HepG2 (cell line): ENCODE measurements at regions not wholly inside any gene's neighbourhood (a gene's known extent, or its start where the extent isn't known, plus 50 kb on each side); places are given as distances from the start of the nearest gene placed in this dataset.

Experiments used
- ATAC-seq: fragments of 200-7000 bp; cut with Tn5 transposase; 3 replicates; pipeline ENCODE4 v1.9.1; 2020; ENCODE audit warnings: mild to moderate bottlenecking, moderate library complexity
- BruUV-seq: library from RNA; stranded (reverse); fragments of 400-500 nt; replicated peaks from 2 replicates; lab custom pipeline; 2021; lab: Mats Ljungman, UMichigan
- CTCF ChIA-PET: fragments of 300-600 bp; formaldehyde crosslinking; extraction: SDS; loops from one replicate; lab custom pipeline; 2021; ENCODE audit warnings: low total read pairs, inconsistent platforms, low intra/inter-chr PET ratio; lab: Yijun Ruan, JAX
- POLR2A ChIA-PET: fragments of 350-600 bp; sonication (Branson Sonifier 250); formaldehyde crosslinking; loops from one replicate; lab custom pipeline; 2020; ENCODE audit warnings: antibody characterized with exemption, inconsistent platforms; lab: Yijun Ruan, JAX
- DNase-seq: peaks from one replicate; pipeline ENCODE4 v3.0.0-alpha.2; 2015; ENCODE audit warnings: low spot score
- FAIRE-seq: peaks from 3 replicates; lab custom pipeline; 2011; peaks lifted over from hg19 to GRCh38; lab: Jason Lieb, UNC
- H2AFZ ChIP-seq: one replicate; pipeline ENCODE4 v1.6.1; 2011; ENCODE audit warnings: low read length, inconsistent platforms
- H3K27ac ChIP-seq: fragments of 300-600 bp; 3 replicates; pipeline ENCODE4 v1.8.0; 2011; ENCODE audit warnings: mixed run types, mild to moderate bottlenecking, mixed read lengths, low read length, inconsistent platforms; ENCODE audit not compliant: insufficient read depth; ENCODE audit errors: extremely low read length
- H3K27me3 ChIP-seq, 2 experiments: fragments of 200-600 bp in 1 of 2; 2 replicates in 1 of 2; 3 replicates in 1 of 2; pipeline versions ENCODE4 v1.6.0 to v1.8.0; 2011; ENCODE audit warnings: low read length in 2 of 2, mild to moderate bottlenecking in 2 of 2, moderate library complexity in 2 of 2, inconsistent platforms in 1 of 2; ENCODE audit not compliant: insufficient read depth in 2 of 2, control insufficient read depth in 1 of 2
- H3K36me3 ChIP-seq, 2 experiments: fragments of 200-600 bp in 1 of 2; replicated peaks in 1 of 2; 2 replicates in 1 of 2; 3 replicates in 1 of 2; pipeline versions ENCODE4 v1.5.1 to v1.8.0; 2011; ENCODE audit warnings: low read length in 2 of 2, inconsistent platforms in 1 of 2; ENCODE audit not compliant: insufficient read depth in 2 of 2, control insufficient read depth in 1 of 2
- H3K4me1 ChIP-seq: 2 replicates; pipeline ENCODE4 v1.5.1; 2012; ENCODE audit warnings: low read length, inconsistent platforms; ENCODE audit not compliant: insufficient read depth
- H3K4me2 ChIP-seq: 2 replicates; pipeline ENCODE4 v1.6.0; 2011; ENCODE audit warnings: low read depth, low read length, inconsistent platforms
- H3K4me3 ChIP-seq, 3 experiments: fragments of 200-600 bp in 1 of 3; sonication (generic), shearing (Covaris generic) in 1 of 3; replicated peaks in 1 of 3; 2 replicates each; pipeline ENCODE4 v1.5.1; 2011 to 2016; ENCODE audit warnings: low read length in 3 of 3, inconsistent platforms in 2 of 3, low read depth in 2 of 3, mild to moderate bottlenecking in 2 of 3, control low read depth in 1 of 3, mixed read lengths in 1 of 3; ENCODE audit not compliant: insufficient read depth in 1 of 3
- H3K79me2 ChIP-seq: one replicate; pipeline ENCODE4 v1.6.1; 2011; ENCODE audit warnings: low read length, inconsistent platforms; ENCODE audit not compliant: insufficient read depth
- H3K9ac ChIP-seq: 2 replicates; pipeline ENCODE4 v1.6.0; 2011; ENCODE audit warnings: mild to moderate bottlenecking, low read depth, low read length, inconsistent platforms; ENCODE audit not compliant: insufficient read depth
- H3K9me3 ChIP-seq: 2 replicates; pipeline ENCODE4 v1.5.1; 2012; ENCODE audit warnings: mild to moderate bottlenecking, low read length
- H4K20me1 ChIP-seq: 2 replicates; pipeline ENCODE4 v1.6.0; 2011; ENCODE audit warnings: inconsistent platforms, mild to moderate bottlenecking, low read length, moderate library complexity; ENCODE audit not compliant: insufficient read depth
- AKAP8 ChIP-seq: sonication (generic); formaldehyde crosslinking; IDR thresholded peaks from 2 replicates; pipeline ENCODE4 v1.5.1; 2020; ENCODE audit warnings: mild to moderate bottlenecking, missing genetic modification reagents
- DMTF1 ChIP-seq: sonication (generic); formaldehyde crosslinking; IDR thresholded peaks from 2 replicates; pipeline ENCODE4 v1.4.0; 2020; ENCODE audit warnings: mild to moderate bottlenecking, missing genetic modification reagents
- DNMT1 ChIP-seq: sonication (generic); formaldehyde crosslinking; IDR thresholded peaks from 2 replicates; pipeline ENCODE4 v1.5.1; 2020; ENCODE audit warnings: mild to moderate bottlenecking, missing genetic modification reagents
- DR1 ChIP-seq: sonication (generic); formaldehyde crosslinking; IDR thresholded peaks from 2 replicates; pipeline ENCODE4 v1.8.0; 2021; ENCODE audit warnings: mild to moderate bottlenecking, missing genetic modification reagents, inconsistent platforms
- ISX ChIP-seq: sonication (generic); formaldehyde crosslinking; conservative IDR thresholded peaks from 2 replicates; pipeline ENCODE4 v1.5.0; 2020; ENCODE audit warnings: missing genetic modification reagents
- MLLT10 ChIP-seq: sonication (generic); formaldehyde crosslinking; IDR thresholded peaks from 2 replicates; pipeline ENCODE4 v1.4.0; 2020; ENCODE audit warnings: missing genetic modification reagents
- NFRKB ChIP-seq: fragments of 450-650 bp; IDR thresholded peaks from 2 replicates; pipeline ENCODE4 v1.6.1; 2017
- NFYB ChIP-seq: sonication (generic); formaldehyde crosslinking; IDR thresholded peaks from 2 replicates; pipeline ENCODE4 v1.4.0; 2020; ENCODE audit warnings: missing genetic modification reagents
- NR2C2 ChIP-seq: sonication (generic); formaldehyde crosslinking; IDR thresholded peaks from 2 replicates; pipeline ENCODE4 v1.4.0; 2020; ENCODE audit warnings: missing genetic modification reagents, mild to moderate bottlenecking, moderate library complexity, borderline replicate concordance
- TMF1 ChIP-seq: sonication (generic); formaldehyde crosslinking; IDR thresholded peaks from 2 replicates; pipeline ENCODE4 v1.8.1; 2022; ENCODE audit warnings: low read depth, missing genetic modification reagents
- TOPORS ChIP-seq: sonication (generic); formaldehyde crosslinking; IDR thresholded peaks from 2 replicates; pipeline ENCODE4 v1.8.0; 2023; ENCODE audit warnings: mild to moderate bottlenecking, missing genetic modification reagents
- ZBTB3 ChIP-seq: sonication (generic); formaldehyde crosslinking; IDR thresholded peaks from 2 replicates; pipeline ENCODE4 v1.4.0; 2020; ENCODE audit warnings: low read depth, mild to moderate bottlenecking, moderate library complexity, missing genetic modification reagents, borderline replicate concordance
- ZFP82 ChIP-seq: sonication (generic); formaldehyde crosslinking; IDR thresholded peaks from 2 replicates; pipeline ENCODE4 v1.5.1; 2020; ENCODE audit warnings: mild to moderate bottlenecking, missing genetic modification reagents, borderline replicate concordance
- ZMYM2 ChIP-seq: sonication (generic); formaldehyde crosslinking; IDR thresholded peaks from 2 replicates; pipeline ENCODE4 v1.8.0; 2022; ENCODE audit warnings: mild to moderate bottlenecking, missing genetic modification reagents
- ZMYM4 ChIP-seq: sonication (generic); formaldehyde crosslinking; IDR thresholded peaks from 2 replicates; pipeline ENCODE4 v1.8.1; 2023; ENCODE audit warnings: mild to moderate bottlenecking, missing genetic modification reagents
- ZNF354B ChIP-seq: sonication (generic); formaldehyde crosslinking; IDR thresholded peaks from 2 replicates; pipeline ENCODE4 v1.8.0; 2022; ENCODE audit warnings: mild to moderate bottlenecking, missing genetic modification reagents
- ZNF639 ChIP-seq: conservative IDR thresholded peaks from 2 replicates; pipeline ENCODE4 v1.6.1; 2018; ENCODE audit warnings: missing genetic modification reagents
- ZNF724P ChIP-seq: sonication (generic); formaldehyde crosslinking; IDR thresholded peaks from 2 replicates; pipeline ENCODE4 v1.8.0; 2022; ENCODE audit warnings: missing genetic modification reagents, borderline replicate concordance
- WGBS: methylation state at CpG from one replicate; pipeline ENCODE4 v1.1.6; 2017; ENCODE audit warnings: low lambda C conversion rate; 5-methylcytosine and 5-hydroxymethylcytosine counted together
- in situ Hi-C: cut with HindIII; loops from 2 replicates; pipeline ENCODE4 v1.10.0; 2017; ENCODE audit warnings: low pct_unique_long_range_greater_than_20kb; ENCODE audit not compliant: extremely low pct_ligation_motif_present
- intact Hi-C: fragments of 100-400 bp; cut with micrococcal nuclease; formaldehyde crosslinking; loops from one replicate; pipeline ENCODE4 v1.10.0; 2022; ENCODE audit not compliant: unreplicated experiment

- Histone ChIP-seq H3K4me3 (no peak overlapping the region), H3K27me3 (peaks cover 0 to 14% of the 10 kb centered on the region in 2 experiments; a peak in 3 of 5 replicates), H3K36me3 (no peaks in the 10 kb centered on the region), H3K27ac (no peak overlapping the region), H3K9ac (no peak overlapping the region), H3K9me3 (no peaks in the 10 kb centered on the region), H3K4me2 (no peak overlapping the region), H3K79me2 (no peaks in the 10 kb centered on the region), H4K20me1 (no peaks in the 10 kb centered on the region), H3K4me1 (no peaks in the 10 kb centered on the region), H2AFZ (no peak overlapping the region)
- WGBS, result 44% methylated on average over 10 of the region's 12 CpGs
- BruUV-seq, result no TSS peak
- no peak for DNase-seq
- intact Hi-C loops, result no loop called here
- FAIRE-seq, result no peak
- ChIA-PET POLR2A (no interaction called here), CTCF (no interaction called here)
- ATAC-seq, result no peak
- no peak for TF ChIP-seq TOPORS (CRISPR knock-in tag)
- no peak for TF ChIP-seq ZNF354B (CRISPR knock-in tag)
- TF ChIP-seq ZMYM2 (CRISPR knock-in tag), result no peak
- TF ChIP-seq ZBTB3 (CRISPR knock-in tag), result no peak
- TF ChIP-seq NFRKB, result no peak
- TF ChIP-seq DR1 (CRISPR knock-in tag), result no peak
- no peak for TF ChIP-seq ZNF724P (CRISPR knock-in tag)
- TF ChIP-seq MLLT10, result no peak
- no peak for TF ChIP-seq NFYB (CRISPR knock-in tag)
- no peak for TF ChIP-seq ISX (CRISPR knock-in tag)
- TF ChIP-seq ZNF639 (CRISPR knock-in tag), result no peak
- no peak for TF ChIP-seq ZMYM4 (CRISPR knock-in tag)
- no peak for TF ChIP-seq AKAP8 (CRISPR knock-in tag)
- no peak for TF ChIP-seq TMF1 (CRISPR knock-in tag)
- TF ChIP-seq DMTF1 (CRISPR knock-in tag), result no peak
- no peak for TF ChIP-seq DNMT1 (CRISPR knock-in tag)
- no peak for TF ChIP-seq NR2C2 (CRISPR knock-in tag)
- TF ChIP-seq ZFP82 (CRISPR knock-in tag), result no peak
- in situ Hi-C loops, result no loop called here
Measured at GRCh38 chr17:36842963-36843558, 94.2 kb upstream of the LHX1 start.
